Fibroblast of skin of abdomen (primary cell): ENCODE measurements at regions not wholly inside any gene's neighbourhood (a gene's known extent, or its start where the extent isn't known, plus 50 kb on each side); places are given as distances from the start of the nearest gene placed in this dataset.

Experiments used
- DNase-seq: peaks from one replicate; pipeline ENCODE4 v3.0.0-alpha.2; 2013

DNA sequence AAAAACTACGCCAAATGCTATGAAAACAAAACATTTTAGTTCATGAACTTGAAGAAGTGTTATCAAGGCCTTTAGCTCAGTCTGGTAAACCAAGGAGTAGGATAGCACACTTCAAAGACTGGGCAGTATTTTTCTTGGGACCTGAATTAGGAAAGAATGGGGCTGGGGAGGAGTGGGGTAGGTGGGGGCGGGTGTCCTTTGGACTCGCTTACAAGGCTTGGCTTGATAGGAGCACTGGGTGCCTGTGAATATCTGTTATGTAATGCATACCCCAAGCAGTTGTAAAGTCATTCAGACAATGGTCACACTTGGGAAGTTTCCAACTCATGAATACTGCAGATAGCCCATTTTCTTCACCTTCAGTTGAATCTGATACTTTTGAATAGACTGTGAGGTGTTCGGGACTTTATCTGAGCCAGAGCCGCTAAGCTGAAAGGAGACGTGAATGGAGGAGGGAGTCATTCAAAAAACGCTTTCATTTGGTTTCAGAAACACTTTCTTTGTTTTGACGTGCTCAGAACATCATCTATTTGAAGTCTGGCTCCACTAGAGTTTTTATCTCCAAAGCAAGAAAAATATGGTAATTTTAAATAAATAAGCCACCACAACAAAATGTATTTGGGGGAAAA is 70.1 kb upstream of the FAM204A start:
- DNase-seq: no peak

DNA sequence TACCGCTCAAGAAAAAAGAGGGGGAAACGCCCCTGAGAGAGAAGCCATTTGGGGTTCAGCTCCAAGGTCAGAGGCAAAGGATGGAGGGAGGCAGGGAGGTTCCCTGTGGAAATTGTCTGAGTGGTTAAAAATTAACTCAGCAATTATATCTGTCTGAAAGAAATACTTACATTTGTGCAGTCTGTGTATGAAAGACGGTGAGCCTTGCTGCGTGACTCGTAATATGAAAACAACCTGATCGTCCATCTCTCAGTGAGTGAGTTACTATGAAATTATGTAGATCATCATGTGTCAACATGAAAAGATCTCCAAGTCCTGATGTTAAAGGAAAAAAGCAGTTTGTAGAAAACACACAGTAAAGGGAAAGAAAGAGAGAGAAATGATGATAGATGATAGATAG is 67.2 kb upstream of the FAM204A start:
- peak; percentile 4 for DNase-seq

DNA sequence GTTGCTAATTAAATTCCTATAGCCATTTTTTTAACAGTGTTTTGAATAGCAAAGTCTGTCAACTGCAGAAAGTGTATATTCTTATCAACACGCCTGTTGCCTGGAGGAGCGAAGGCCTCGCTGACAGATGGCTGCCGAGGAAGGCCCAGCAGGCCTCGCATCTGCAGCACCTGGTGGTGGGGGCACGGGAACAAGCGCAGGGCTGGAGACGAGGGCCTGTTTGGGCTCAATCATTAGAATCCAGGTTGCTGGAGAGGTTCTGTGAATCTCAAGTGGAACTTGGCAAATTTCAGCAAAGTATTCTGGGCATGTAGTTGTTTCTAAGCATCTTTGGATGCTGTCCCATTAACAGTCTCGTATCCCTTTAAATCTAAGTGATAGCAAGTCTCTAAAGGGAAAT is 66.1 kb upstream of the FAM204A start:
- DNase-seq: no peak

DNA sequence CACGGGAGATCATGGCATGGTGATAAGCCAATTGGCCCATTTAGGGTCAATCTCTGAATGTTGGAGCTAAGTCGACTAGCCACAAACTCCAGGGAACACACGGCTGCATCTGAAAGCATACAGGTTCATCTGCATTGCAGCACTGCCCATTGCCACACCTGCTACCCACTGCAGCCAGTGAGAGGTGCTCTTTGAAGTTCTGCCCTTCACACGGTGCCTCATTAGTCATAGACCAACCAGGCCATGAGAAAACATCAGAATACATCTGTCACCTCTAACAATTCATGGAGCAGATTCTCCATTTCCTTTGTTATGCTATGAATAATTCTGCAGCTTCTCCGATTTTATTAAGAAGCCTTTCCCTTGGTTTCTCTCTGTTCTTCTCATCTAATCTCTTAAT is 65.7 kb upstream of the FAM204A start:
- no peak for DNase-seq

DNA sequence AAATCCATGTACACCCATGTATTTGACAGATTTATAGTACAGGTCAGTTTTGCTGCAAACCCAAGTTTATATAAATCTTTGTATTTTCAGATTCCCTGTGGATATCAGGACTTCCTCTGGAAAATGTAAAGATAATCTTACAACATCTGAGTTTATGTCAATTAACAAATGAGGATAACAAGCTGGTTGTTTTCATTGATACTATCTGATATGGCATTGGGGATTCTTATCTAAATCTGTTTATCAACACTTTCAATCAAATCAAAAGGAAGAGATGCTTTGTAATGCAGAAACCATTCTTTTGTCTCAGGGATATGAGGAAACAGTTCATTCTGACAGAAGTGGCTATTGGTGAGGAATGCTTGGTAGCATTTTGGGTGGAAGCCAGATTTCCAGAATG is 64.9 kb upstream of the FAM204A start:
- no peak for DNase-seq

DNA sequence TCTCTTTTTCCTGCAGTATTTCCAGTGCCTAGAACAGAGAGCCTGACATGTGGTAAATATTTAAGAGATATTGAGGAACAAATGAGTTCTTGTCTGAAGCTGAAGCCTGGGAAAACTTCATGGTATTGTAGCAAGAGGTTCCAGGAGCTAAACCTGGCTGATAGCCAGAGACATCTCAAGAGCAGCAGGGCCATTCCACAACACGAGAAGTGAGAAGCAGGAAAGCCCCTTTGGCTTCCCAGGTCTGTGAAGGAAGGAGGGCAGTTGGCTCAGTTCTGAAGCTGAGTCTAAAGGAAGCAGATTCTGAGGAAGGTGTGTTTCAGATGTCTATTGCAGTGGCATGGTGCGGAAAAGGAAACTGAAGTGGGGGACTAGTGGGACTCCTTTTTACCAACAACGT is 63.8 kb upstream of the FAM204A start:
- peak; percentile 2 for DNase-seq

DNA sequence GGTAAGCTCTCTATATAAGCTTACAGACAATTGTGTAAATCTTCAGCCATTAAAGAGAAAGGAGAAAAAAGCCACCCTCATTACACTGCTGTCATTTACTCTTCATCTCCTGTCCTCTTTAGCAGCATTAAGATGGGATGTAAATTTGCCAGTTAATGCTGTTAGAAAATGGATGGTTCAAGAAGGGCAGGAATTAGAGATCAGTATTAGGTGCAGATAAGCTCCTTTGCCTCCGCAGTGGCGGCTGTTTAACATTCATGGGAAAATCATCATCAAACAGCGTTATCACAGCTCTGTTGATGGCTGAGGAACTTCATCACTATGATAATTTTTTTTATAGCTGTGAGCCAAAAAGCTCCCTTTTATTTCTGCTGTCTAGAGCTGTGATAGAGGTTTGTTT is 61.8 kb upstream of the FAM204A start:
- no peak for DNase-seq

DNA sequence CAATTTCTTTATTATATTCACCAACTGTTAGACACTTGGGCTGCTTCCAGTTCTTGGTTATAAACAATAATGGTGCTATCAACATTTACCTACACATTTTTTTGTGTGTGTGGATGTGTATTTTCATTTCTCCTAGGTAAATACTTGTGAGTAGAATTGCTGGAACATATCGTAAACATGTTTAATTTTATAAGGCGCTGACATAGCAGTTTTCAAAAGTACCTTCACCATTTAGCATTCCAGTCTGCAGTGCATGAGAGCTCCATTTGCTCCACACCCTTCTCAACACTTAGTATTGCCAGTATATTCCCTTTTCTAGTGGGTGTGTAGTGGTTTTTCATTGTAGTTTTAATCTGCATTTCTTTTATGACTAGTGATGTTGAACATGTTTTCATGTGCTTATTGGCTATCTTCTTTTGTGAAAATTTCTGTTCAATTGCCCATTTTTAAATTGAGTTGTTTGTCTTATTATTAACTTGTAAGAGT is 59.6 kb upstream of the FAM204A start:
- DNase-seq: no peak

DNA sequence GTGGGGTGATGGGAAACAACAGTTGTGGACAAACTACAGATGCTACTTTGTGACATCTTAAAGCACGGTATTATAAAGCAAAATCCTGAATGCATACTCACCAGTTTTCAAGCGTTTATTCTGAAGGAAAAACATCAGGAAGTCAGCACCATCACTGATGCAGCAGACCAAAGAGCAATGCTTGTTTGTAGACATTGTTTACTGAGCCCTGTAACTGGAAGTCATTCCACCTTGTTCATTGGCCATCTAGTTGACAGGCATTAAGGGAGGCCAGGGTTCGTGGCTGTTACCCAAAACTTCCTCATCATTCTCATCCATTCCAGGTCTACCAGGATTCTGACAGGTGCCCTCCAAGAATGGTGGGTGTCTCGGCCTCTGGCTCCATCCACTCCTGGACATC is 55.3 kb upstream of the FAM204A start:
- DNase-seq: no peak

DNA sequence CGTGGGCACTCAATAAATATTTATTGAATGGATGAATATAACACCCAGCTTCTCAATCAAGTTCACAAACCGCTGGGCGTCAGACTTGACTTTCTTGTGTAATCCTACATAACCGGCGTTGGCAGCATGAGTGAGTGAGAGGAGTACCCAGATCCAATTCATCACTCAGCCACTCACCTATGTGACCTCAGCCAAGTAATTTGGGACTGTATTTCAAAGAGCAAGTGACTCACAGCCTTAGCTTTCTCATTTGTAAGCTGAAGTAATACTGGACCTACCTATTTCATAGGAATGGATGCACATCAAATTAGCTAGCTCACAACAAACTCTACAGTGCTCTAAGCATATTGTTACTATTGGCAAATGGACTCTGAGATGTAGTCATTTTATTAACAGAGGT is 53.8 kb upstream of the FAM204A start:
- DNase-seq: no peak

DNA sequence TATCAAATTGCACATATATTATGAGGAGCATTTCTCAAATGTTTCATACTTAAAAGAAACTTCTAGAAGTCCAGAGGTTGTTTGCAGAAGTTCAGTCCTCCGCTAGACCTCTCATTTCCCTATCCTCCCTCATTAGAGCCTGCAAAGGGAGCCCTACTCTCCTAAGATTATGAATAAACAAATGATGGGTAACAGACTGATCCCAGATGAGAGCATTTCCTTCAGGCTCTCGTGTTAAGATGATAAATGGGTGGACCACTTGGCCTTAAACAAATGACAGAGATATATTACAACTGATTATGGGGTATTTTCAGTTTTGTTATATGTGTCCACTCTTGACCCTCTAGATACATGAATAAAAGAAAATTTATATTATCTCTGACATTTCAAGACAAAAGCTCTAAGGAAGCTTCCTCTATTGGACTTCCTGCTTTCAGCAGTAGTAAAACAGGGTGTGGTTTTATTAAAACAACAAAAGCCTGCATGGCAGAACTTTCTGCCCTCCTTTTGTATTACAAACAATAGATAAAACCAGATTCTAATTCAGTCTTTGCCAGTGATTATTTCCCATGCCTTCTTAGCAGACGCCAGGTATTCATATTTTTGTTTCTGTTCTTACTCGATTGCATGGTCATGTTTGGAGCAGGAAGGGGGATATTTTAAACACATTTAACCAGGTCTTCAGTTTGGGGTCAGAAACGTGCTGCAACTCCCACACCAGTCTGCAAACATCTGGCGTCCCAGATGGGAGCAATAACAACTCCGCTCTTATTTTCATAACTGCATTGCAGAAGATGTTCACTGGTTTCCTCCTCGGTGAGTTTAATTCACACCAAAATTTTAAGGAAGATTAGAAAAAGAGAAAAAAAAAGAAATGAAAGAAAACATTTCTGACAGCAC is 52.4 kb upstream of the FAM204A start:
- DNase-seq: no peak

DNA sequence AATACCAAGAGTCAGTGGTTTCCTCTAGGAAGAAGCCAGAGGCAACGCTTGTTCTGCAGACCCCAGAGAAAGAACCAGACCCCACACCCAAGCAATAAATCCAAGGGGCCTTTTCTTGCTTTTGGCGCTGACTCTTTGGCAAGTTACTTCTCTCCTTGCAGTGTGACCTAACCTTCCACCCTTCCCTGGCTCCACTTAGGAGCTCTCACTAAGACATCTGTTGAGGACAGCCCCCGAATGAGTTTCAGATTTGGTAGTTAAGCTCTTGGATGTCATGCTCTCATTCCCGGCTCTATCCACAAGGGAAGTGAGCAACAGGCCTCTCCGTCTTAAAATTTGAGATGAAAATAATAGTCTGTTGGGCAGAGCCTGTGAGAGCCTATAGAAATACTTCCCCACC is 50.6 kb upstream of the FAM204A start:
- DNase-seq: no peak
